Embryonic facial prominence (tissue), 1 donor: ENCODE measurements at regions not wholly inside any gene's neighbourhood (a gene's known extent, or its start where the extent isn't known, plus 50 kb on each side); places are given as distances from the start of the nearest gene placed in this dataset.
"Not testable (repeated sequence)": the region's sequence is repeated elsewhere in the genome, so short reads cannot be mapped to it uniquely, and the experiment has no call there.

Source experiments
- DNase-seq: peaks from one replicate; pipeline ENCODE4 v3.0.0-alpha.2; 2016; ENCODE audit errors: extremely low spot score

DNA sequence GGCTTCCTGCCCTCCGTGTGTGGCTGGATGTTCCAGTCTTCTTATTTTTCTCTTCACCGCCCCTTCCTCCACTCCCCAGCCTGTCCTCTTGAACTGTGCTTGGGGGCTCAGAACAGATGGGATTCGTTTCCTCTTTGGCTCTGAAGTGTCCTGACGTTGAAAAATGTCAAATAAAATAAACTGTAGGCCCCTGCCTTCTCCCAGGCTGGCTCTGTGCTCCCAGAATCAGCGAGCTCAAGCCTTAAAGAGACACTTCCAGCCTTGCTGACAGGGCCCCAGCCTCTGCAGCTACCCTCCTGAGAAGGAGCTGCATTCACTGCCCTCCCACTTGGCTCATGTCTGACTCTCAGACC, 104.2 kb upstream of the IPO9 start:
- peak; percentile 40 for DNase-seq

DNA sequence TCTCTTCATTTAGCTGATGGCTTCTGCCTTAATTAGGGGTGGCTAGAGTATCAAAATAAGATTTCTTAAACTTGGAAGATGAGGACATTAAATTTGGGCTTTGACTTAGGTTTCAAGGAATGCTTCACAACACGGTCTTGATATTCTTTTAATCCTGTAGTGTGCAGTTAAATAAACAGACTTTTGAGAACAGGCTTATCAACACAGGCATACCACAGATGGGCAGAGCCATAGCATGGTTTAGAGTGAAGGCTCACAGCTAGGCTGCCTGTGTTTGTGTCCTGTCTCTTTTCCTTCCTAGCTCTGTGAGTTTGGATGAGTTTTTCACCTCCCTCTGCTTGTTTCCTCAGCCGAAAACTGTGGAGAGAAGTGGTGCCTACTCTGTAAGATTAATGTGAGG, 102.3 kb upstream of the IPO9 start:
- DNase-seq, result no peak

DNA sequence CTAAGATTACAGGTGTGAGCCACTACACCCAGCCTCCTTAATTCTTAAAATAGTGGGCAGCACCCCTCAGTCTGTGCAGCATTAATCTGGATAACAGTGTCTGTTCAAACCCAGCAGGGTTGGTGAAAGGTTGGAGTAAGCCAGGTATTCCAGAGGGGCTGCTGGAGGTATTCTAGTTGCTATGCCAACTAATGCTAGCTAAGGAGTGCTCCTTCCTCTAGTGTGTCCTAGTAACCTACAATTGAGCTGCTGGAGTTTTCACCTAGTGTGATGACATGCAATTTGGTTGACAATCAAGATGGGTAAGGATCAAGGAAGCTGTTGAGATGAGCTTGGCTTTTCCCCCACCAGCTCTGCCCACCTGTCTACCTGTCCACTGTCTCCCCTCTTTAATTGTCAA, 100.2 kb upstream of the IPO9 start:
- DNase-seq, result no peak

DNA sequence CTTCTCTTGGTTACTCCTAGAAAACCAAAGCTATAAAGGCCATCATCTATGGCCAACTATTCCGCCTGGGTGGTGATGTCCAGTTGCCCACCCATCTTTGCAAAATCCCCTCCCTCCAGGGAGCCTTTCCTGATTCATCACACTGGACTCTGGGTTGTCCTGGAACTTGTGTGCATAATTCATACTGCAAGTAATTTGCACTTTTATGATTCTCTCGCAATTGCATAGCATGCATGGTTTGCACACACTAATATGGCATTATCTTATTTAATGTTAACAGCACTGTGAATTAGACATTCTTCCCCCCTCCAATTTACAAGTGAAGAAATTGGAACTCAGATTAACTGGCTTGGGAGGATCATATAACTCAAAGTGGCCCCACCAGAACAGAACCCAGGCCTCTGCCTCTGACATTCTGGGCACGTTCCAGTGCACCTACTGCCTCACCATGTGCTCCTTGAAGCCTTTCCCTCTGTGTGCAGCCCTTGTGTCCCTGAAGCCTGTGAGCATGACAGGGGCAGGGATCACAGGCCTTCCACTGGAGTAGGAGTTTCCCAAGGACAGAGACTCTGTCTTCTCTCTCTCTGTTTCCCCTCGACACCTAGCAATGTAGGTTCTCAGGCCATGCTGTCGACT, 98.9 kb upstream of the IPO9 start:
- no peak for DNase-seq

DNA sequence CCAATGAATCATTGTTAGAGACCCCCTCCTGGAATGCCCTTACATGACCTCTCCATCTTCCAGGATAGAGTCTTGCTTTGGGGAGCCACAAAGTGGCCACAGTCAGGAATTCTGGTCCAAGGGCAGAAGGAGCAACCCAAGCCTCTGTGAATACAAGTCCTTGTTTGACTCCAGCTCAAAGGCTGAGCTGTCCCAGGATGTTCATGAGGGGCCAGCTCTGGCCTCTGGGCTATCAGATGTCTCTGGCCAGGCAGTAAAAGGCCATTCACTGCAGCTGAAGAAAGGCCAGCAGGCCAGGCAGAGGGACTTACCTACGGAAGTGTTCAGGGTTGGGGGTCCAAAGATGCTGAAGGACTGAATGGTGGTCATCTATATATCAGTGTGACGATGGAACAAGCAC, 98.3 kb upstream of the IPO9 start:
- no peak for DNase-seq

DNA sequence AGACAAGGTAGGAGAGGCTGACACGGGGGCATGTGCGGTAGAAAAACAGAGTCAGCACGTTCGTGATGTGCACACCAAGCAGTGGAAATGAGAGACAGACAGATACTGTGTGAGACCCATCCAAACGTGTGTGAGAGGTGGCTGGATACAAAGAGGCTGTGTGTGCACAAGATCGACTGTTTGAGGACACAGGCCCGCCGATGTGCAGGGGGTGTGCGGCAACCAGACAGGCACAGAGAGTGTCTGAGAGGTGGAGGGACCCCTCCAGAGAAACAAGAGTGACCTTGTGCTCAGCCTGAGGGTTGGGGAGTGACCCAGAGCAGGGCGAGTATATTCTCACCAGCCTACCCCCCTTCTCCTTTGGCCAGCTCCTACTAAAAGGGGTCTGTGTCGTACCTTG, 97.8 kb upstream of the IPO9 start:
- DNase-seq, result no peak

DNA sequence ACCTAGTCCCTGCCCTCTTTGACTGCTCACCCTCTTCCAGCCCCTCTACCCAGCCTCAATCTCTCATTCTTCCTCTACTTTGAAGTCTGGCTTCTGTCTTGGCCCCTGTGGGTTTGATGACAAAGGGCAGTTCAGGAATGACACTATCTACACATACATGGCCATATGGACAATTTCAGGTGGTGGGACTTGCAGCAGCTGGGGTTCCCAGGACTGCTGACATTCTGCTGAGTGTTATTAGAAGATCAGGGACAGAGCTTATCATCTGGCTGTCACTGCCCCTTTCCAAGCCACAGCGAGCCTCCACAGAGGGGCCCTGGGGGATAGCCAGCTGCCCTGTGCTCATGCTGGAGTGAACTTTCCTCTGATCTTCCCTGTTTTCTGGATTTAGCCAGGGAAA, 97.4 kb upstream of the IPO9 start:
- no peak for DNase-seq

- no peak for DNase-seq
Observed at GRCh38 chr1:201732351-201732750, 96.6 kb upstream of the IPO9 start.

- DNase-seq, result not testable (repeated sequence)
Observed at GRCh38 chr1:201734221-201734620, 94.7 kb upstream of the IPO9 start.

- no peak for DNase-seq
Observed at GRCh38 chr1:201734786-201735185, 94.2 kb upstream of the IPO9 start.

DNA sequence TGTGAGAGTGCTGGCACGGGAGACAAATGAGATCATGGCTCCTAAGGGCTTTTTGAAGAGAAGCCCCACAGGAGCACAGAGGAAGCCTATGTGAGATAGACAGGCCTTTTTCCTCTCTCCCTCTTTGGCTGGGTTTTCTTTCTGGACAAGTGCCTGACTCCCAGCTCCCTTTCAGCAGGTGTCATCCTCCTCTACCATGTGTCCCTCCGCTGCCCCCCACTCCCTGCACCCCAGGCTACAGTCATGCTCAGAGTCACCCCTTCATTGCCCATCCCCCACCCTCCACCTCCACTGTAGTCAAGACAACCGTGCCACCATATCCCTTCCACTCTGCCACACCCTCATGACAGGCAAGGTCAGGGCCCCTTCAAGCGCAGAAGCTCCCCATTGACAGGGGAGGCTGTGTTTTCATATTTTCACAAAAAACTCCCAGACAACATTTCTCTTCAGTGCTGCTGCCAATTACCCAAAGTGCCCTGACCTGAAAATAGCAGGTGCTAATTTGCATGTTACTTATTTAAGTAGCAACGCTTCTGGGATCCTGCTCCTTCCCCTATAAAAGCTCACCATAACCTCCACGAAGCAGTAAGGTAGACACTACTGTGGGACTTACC, 92.1 kb upstream of the IPO9 start:
- no peak for DNase-seq

DNA sequence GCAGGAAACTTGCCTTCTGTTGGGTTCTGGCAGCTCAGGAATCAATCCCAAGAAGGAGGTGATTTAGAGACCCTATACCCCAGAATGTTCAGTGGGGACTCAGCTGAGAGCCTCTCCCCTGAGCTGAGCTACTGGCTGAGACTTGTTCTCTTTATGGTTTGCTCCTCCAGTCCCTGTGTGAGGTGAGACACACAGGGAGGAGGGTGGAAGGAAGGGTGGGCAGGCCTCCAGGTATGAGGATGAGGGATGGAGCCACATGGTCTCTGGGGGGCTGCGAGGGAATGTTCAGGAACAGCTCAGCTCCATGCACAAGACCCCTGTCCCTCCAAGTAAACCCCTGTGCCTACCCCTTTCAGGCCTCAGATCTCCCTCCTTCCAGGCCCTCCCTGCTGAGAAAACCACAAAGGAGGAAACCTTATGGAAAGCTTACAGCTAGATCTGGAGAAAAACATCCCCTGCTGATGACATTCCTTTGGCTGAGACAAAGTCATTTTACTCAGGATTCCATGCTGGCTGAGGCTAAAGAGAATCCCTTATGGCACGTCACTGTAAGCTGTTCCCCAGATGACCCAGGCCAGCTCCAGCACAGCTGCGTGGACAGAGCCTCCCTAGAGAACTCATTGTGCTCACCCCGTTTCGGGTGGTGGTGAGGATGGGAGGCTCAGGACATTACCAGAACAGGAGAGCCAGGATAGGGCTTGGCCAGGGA, 91.5 kb upstream of the IPO9 start:
- DNase-seq, result peak; percentile 29

DNA sequence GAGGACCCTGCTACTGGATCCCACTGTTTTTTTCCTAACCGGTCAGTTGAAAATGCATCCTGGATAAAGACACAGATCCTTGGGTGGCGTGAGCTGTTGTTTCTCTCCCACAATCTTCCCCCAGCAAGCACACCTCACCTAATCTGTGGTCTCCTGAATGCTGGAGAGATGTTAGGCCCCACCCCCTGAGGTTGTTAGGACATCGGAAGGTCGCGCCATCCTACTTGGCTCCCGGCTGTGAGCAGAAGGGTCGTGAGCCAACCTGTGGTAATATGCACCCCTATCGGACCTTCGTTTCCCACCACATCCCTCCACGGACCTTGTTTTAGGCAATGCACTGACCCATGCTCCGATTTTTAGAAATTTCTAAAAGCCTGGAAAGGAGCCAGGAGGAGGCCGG, 89.9 kb upstream of the IPO9 start:
- DNase-seq, result no peak

- no peak for DNase-seq
Observed at GRCh38 chr1:201739492-201740085, 89.4 kb upstream of the IPO9 start.

- no peak for DNase-seq
Observed at GRCh38 chr1:201740086-201740541, 88.8 kb upstream of the IPO9 start.

DNA sequence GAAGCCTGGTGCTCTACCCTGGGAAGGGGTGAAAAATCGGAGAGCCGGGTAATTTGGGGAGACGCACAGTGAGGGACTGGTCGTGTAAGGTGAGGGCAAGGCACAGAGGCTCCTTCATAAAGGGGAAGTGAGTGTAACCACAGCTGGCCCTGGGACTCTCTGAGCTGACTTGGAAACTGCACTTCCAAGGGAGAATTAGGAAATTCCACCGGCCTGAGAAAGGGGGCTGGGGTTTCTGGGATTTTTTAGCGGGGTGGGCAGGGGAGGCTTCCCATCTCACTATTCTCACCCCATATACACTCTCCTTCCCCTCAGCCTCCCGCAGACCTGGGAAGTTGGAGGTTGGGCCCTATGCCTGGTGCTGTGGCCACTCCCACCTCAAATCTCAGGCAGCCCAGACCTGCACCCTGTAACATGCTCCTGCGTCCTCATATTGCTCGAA, 88.3 kb upstream of the IPO9 start:
- DNase-seq, result no peak

GRCh38 chr1:201741763-201742342, 87.1 kb upstream of the IPO9 start:
- DNase-seq, result no peak

- DNase-seq, result no peak
Observed at GRCh38 chr1:201742476-201742875, 86.5 kb upstream of the IPO9 start.

DNA sequence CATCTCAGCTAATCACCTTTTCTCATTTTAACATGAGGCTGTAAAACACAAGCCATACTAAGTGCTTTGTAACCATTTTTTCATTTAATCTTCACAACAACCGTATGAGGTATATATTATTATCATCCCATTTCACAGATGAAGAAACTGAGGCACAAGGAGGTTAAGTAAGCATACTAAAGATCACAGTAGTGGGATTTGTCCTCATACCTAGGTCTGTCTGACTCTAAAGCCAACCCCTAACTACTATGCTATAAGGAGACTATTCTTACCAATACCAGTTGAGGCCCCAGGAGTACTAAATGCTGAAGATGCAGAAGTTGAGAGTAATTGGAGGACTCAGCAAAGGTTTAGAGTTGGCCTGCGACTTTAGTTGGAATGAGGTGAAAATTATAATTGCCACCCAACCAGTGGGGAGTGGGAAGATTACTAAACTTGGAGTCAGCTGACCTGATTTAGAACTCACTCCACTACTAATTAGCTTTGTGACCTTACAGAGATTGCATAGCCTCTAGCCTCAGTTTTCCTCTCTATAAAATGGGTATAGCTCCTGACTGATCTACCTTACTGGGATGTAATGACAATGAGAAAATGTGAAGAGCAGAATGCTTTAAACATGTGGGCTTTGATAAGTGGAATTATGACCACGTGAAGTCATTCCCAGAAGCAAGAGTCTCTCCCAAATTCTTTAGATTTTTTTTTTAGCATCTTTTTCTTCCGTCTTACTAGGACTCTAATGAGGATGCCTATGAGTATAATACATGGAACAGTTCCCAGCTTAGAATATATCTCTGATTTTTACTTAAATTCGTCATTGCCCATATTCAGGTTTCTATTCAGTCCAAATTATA, 85.8 kb upstream of the IPO9 start:
- no peak for DNase-seq

DNA sequence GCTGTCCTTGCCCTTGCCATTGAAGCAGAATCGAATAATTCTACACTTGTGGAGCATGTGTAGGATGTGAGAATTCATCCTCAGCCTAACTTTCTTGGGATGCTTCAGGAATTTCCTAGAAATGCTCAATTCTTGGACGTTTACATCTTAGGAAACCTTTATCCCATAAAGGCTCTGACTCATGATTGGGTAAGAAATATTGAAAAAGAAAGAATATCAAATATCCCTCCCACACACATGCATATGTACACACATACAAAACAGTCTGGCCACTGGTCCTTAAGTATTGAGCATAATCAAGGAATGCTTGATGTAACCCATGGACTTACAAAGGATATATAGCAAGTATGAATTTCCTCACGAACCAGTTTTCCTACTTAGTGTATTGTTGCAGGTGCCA, 83.9 kb upstream of the IPO9 start:
- DNase-seq, result no peak

DNA sequence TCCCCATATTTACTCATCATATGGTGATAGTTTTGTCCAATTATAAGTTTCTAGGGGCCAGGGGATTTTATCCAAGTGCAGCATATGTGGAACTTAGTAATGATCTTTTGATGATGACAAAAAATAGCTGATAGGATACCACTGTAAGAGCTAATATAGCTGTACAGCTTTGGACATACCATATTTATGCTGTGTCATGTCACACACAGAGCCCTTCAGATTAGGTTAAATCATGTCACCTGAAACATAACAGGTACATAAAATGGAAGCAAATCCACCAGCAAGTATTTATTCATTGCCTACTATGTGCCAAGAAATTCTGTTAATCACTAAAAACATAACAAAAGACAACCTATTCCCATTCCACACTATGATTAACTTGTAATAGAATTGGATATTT, 82.8 kb upstream of the IPO9 start:
- DNase-seq, result no peak

DNA sequence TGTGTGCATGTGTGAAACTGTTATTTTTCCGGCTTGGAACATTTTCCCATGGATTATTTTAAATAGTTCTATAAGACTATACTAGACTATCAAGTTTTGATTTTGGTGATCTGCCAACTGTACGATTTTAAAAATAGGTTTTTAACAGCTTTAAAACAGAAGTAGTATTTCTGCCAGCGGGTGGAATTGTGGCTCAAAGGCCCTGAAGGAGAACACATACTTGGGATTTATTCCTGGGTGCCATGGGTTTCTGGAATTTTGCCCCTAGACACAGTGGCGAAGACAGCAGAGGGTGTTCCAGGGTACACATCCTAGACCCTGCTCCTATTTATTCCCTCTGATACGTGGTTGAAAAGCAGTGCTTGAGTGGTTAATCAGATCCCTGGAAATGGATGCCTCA, 81.7 kb upstream of the IPO9 start:
- no peak for DNase-seq
